ENCODE measurements at regions not wholly inside any gene's neighbourhood (a gene's known extent, or its start where the extent isn't known, plus 50 kb on each side); places are given as distances from the start of the nearest gene placed in this dataset.

DNA sequence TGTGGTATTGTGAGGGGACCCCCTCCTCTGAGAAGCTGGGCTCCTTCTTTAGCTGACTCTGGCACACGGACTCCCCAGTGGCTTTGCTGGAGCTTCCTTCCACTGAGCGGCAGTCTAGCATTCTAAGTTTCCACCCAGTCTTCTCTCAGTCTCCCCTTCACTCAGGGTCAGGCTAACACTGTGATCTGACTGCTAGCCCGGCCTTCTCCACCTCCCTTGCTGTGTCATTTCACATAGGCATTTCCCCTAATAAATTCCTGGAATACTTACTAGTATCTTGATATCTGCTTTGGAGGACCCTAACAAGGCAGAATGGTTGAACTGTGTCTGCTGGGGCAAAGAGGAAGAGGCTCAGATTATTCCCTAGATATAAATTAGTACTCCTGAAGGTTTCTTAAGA lies 106.2 kb upstream of the THBS1 start:
- no peak for DNase-seq (ENCODE audit: low spot score)

DNA sequence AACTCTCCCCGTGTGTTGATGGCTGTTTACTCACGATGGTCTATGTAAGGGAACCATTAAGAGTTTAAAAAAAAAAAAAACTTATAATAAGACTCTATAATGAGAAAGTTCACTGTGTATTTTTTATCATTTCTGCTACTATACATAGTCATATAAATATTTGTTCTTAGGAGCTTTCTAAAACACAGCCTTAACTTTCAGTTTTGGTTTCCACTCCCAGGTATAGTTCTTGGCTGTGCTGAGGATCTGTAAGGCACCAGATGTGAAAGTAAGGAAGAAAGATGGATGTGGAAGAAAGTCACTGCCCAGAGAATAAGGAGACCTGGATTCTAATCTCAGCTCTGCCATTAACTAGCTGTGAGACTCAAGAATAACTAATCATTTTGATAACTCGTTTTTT lies 101.9 kb upstream of the THBS1 start:
- DNase-seq (ENCODE audit: low spot score): no peak

DNA sequence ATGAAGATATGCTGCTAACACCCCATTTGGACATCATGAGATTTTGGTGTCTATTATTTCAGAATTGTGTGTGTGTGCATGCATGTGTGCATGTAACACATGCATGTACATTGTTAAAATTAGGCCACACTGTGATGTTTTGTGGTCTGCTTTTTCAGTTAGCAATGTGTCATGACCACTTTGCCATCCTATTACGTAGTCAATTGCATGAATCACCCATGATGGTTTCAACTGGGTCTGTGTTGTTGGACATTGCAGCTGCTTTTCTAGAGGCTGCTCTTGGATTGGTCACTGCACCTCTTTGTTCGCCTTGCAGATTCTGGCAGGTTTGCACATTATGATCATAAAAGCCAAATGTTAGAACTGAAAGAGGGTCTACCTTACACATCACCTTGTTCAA lies 101.0 kb upstream of the THBS1 start:
- no peak for DNase-seq (ENCODE audit: low spot score)

GRCh38 chr15:39482459-39482858 lies 98.4 kb upstream of the THBS1 start:
- DNase-seq (ENCODE audit: low spot score): no peak

- DNase-seq (ENCODE audit: low spot score): no peak
Observed at GRCh38 chr15:39486621-39487457, 94.0 kb upstream of the THBS1 start.

DNA sequence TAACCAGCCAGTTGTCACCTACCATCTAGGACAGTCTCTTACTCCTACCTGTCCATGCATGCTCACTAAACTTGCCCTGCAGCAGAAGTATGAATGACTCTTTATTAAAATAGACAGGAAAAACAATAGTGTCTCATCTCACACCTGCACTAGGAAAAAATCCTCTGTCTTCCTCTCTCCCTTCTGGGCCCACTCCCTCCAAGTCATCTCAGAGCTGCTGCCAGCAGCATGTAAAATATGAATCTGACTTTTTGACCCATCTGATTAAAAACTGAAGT lies 93.5 kb upstream of the THBS1 start:
- no peak for DNase-seq (ENCODE audit: low spot score)

- no peak for DNase-seq (ENCODE audit: low spot score)
Observed at GRCh38 chr15:39488516-39488915, 92.4 kb upstream of the THBS1 start.

DNA sequence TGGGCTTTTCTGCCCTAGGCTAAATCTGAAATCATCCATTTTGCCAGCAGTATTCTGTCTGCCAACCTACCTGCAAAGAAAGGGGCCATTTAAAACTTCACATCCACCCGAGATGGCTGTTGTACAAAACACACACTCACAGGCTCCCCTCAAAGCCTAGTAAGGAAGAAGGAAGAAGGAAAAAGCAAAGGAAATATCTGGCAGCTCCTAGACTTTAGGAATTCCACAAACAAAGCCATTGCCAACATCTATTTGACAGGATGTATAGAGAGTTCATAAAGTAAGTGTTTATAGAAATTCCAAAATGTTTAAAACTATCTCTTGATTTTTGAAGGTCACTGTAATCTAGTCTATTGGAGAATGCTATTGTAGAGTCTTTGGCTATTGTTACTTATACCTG lies 91.9 kb upstream of the THBS1 start:
- no peak for DNase-seq (ENCODE audit: low spot score)

DNA sequence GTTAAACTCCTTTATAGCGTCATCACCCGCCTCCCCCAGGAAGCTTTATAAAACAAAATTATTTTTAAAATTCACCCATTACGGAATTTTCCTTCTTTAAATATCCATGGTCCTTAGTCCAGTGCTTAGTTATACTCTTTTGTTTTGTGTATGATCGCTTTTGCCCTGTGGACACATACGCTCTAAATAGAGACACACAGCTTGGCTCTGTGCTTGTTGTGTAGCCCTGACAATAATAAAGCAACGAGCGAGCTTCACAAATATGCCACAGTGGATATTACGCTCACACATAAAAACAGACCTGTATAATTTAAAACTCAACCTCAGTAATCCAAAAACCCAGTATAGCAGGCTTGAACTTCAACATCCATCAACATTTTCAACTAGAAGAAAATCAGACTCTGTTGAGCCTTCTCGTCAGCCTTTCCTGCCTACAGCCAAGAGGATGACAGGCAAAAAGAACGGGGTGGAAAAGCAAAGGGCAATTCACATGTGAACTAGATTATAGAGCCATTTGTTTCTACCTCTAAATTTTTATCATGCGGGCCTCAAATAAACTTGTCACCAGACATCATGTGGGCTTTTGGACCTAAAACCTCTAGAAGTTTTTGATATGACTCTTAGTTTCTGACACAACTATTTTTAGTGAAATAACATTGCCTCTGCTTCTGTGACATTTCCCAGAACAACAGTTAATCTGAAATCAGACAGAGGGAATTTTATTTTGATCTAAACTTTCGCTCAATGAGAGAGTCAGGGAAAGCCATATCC lies 89.6 kb upstream of the THBS1 start:
- no peak for DNase-seq (ENCODE audit: low spot score)

DNA sequence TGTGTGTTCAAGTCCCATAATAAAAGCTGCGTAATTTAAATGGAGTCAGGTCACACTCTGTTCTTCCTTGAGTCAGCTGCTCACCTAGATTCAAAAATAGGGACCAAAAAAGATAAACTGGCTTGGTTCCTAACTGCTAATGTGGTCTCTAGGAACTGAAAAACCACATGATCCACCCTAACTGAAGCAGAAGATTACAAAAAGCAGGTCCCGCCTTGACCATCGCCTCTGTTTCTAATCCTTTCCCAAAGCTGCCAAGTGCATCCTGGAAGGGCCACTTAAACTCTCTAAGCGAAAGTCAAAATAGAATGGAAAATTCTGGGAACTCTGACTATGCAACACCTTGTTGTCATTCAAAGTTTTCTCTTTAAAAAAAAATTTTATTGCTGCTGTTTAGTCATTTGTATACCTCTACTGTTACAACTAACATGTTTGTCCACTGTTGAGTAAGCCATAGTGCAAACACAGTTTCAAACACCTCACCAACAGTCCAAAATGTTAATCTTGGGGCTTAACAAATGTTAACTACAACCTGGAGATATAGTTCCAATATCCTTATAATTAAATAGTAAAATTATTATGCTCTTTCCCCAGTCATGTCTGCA lies 88.9 kb upstream of the THBS1 start:
- no peak for DNase-seq (ENCODE audit: low spot score)

DNA sequence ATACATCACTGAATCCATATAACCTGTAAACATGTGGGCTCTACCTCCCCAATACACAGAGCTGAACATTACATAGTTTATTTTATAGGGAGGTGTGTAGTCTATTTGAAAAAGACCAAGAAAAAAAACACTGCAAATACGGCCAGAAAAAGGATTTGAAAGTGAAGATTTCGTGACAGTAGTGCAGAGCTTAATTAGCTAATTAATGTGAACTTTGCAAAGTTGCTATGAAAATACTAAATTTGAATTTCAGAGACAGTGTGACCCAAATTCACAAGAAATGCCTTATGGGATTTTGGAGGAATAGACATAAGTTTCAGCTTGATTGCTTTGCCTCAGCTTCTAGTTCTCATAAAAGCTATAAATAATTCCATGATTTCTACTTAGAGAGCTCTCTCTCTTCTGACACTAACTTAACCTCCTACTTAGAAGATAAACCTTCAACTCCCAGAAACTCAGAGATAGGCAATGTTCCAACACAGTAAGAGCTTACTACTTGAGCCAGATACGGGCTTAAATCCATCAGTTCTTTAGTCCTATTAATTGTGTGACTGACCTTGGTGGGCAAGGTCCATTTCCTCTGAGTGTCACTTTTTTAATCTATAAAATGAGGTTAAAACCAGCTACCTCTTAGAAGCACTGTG lies 87.3 kb upstream of the THBS1 start:
- no peak for DNase-seq (ENCODE audit: low spot score)

- DNase-seq (ENCODE audit: low spot score): no peak
Observed at GRCh38 chr15:39494462-39494861, 86.4 kb upstream of the THBS1 start.

DNA sequence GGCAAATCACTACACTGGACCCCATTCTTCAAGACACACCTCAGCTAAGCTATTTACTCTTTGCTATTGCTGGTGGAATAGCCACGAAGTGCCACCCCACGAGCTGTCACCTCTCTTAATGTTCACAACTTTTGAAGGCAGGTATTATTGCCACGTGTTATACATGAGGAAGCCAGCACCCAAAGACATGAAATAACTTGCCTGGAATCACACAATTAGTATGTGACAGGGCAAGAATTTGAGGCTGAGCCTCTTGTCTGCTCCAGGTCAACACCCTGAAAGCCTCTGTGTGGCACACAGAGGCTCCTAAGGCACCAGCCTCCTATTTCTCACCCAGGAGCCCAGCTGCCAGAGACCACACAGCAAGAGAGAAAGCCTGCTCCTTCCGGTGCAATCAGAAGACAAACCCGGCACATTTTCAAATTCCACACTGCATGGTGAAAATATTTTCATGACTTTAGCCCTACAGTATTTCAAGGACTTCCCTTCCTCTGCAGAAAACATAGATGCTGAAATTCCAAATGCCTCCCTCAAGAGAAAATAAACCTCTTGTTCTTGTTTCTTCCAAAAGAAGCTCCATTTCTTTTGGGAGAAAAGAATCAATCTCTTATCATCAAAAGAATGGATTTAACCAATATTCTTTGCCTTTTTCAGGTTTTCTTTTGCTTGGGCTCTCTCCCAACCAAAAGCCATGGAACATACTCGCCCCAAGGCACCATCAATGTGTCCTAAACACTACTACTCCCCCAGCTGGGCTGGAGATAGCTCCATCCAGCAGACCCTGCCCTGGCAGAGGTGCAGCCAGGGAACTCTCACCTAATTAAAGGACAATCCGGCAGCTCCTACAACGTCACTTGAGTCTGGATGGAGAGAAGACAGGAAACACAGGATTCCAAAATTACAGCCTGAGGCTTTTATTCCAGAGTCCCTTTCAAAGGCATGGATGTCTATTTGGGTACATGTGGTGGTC lies 84.7 kb upstream of the THBS1 start:
- DNase-seq (ENCODE audit: low spot score): no peak

GRCh38 chr15:39497016-39497758 lies 83.7 kb upstream of the THBS1 start:
- DNase-seq (ENCODE audit: low spot score): no peak

GRCh38 chr15:39497759-39498565 lies 82.9 kb upstream of the THBS1 start:
- DNase-seq (ENCODE audit: low spot score): no peak

GRCh38 chr15:39498629-39499028 lies 82.2 kb upstream of the THBS1 start:
- no peak for DNase-seq (ENCODE audit: low spot score)

GRCh38 chr15:39499042-39499441 lies 81.8 kb upstream of the THBS1 start:
- no peak for DNase-seq (ENCODE audit: low spot score)

- DNase-seq (ENCODE audit: low spot score): no peak
Observed at GRCh38 chr15:39499681-39500080, 81.2 kb upstream of the THBS1 start.

GRCh38 chr15:39501366-39502081 lies 79.4 kb upstream of the THBS1 start:
- no peak for DNase-seq (ENCODE audit: low spot score)
